Caco-2 (cell line): ENCODE measurements at regions not wholly inside any gene's neighbourhood (a gene's known extent, or its start where the extent isn't known, plus 50 kb on each side); places are given as distances from the start of the nearest gene placed in this dataset.
A peak's percentile ranks its signal among the peaks of the same experiment; 100 is the strongest.

Experiments used
- BruUV-seq: library from RNA; stranded (reverse); fragments of 400-500 nt; replicated peaks from 2 replicates; lab custom pipeline; 2021; lab: Mats Ljungman, UMichigan
- CTCF ChIA-PET: fragments of 300-600 bp; sonication (Branson Sonifier 250); formaldehyde crosslinking; loops from one replicate; lab custom pipeline; 2022; ENCODE audit warnings: antibody characterized with exemption; lab: Charles Lee
- POLR2A ChIA-PET: fragments of 300-600 bp; sonication (Branson Sonifier 250); formaldehyde crosslinking; loops from one replicate; lab custom pipeline; 2022; ENCODE audit warnings: antibody characterized with exemption; lab: Charles Lee
- DNase-seq, 2 experiments: peaks; one replicate each; pipeline versions ENCODE4 v3.0.0 to v3.0.0-alpha.2; 2020 to 2022
- H3K27me3 ChIP-seq: replicated peaks from 2 replicates; pipeline ENCODE4 v1.6.0; 2011; ENCODE audit warnings: low read length; ENCODE audit not compliant: control insufficient read depth, insufficient read depth
- H3K36me3 ChIP-seq: 2 replicates; pipeline ENCODE4 v1.5.1; 2011; ENCODE audit warnings: low read length; ENCODE audit not compliant: control insufficient read depth, insufficient read depth
- H3K4me1 ChIP-seq: fragments of 250-450 bp; sonication (Bioruptor Pico); 2 replicates; pipeline ENCODE4 v1.5.1; 2020; ENCODE audit warnings: mild to moderate bottlenecking
- H3K4me3 ChIP-seq: 2 replicates; pipeline ENCODE4 v1.5.1; 2011; ENCODE audit warnings: low read depth, mild to moderate bottlenecking, control low read depth, low read length
- H3K9me3 ChIP-seq: fragments of 250-450 bp; sonication (Bioruptor Pico); 2 replicates; pipeline ENCODE4 v1.5.1; 2020; ENCODE audit warnings: mild to moderate bottlenecking, moderate library complexity
- H3K27ac Mint-ChIP-seq: one replicate; pipeline ENCODE4 v1.8.0; 2022; ENCODE audit warnings: mixed read lengths; ENCODE audit not compliant: unreplicated experiment
- H3K27me3 Mint-ChIP-seq: one replicate; pipeline ENCODE4 v1.8.0; 2022; ENCODE audit warnings: mixed read lengths; ENCODE audit not compliant: insufficient read depth, unreplicated experiment
- H3K36me3 Mint-ChIP-seq: one replicate; pipeline ENCODE4 v1.8.0; 2022; ENCODE audit warnings: mild to moderate bottlenecking, mixed read lengths; ENCODE audit not compliant: insufficient read depth, unreplicated experiment
- H3K4me1 Mint-ChIP-seq: one replicate; pipeline ENCODE4 v1.8.0; 2022; ENCODE audit warnings: low read depth, mixed read lengths; ENCODE audit not compliant: unreplicated experiment
- H3K4me3 Mint-ChIP-seq: one replicate; pipeline ENCODE4 v1.8.0; 2022; ENCODE audit warnings: mild to moderate bottlenecking, moderate library complexity, mixed read lengths; ENCODE audit not compliant: unreplicated experiment
- H3K9me3 Mint-ChIP-seq: one replicate; pipeline ENCODE4 v1.8.0; 2022; ENCODE audit warnings: mixed read lengths; ENCODE audit not compliant: unreplicated experiment
- CTCF ChIP-seq, 2 experiments: fragments of 200-600 bp in 1 of 2; IDR thresholded peaks; 1 replicate in 1 of 2; 2 replicates in 1 of 2; pipeline versions ENCODE4 v1.5.1 to v1.8.0; 2011 to 2022; ENCODE audit warnings: antibody characterized with exemption in 1 of 2, control low read depth in 1 of 2, inconsistent platforms in 1 of 2, low read depth in 1 of 2, low read length in 1 of 2, mild to moderate bottlenecking in 1 of 2, moderate library complexity in 1 of 2; ENCODE audit not compliant: insufficient read depth in 1 of 2, severe bottlenecking in 1 of 2, unreplicated experiment in 1 of 2
- intact Hi-C: fragments of 100-400 bp; cut with micrococcal nuclease; formaldehyde crosslinking; loops from one replicate; pipeline ENCODE4 v1.10.0; 2022; ENCODE audit not compliant: unreplicated experiment

GRCh38 chr20:39116020-39116419 is 153.9 kb downstream of the DHX35 start:
- Histone ChIP-seq H3K9me3 (no peaks in the 10 kb centered on the region), H3K4me3 (no peak overlapping the region), H3K4me1 (no peaks in the 10 kb centered on the region), H3K36me3 (no peaks in the 10 kb centered on the region), H3K27me3 (no peaks in the 10 kb centered on the region)
- Mint-ChIP-seq H3K4me3 (no peak overlapping the region), H3K9me3 (no peaks in the 10 kb centered on the region), H3K36me3 (no peaks in the 10 kb centered on the region), H3K27ac (no peak overlapping the region), H3K4me1 (peaks cover 6% of the 10 kb centered on the region), H3K27me3 (peaks cover 22% of the 10 kb centered on the region)
- ChIA-PET CTCF (no interaction called here), POLR2A (no interaction called here)
- intact Hi-C loops, result no loop called here
- no peak for TF ChIP-seq CTCF (IDR thresholded peaks at IDR 0.05; ENCODE audit: insufficient read depth in 1 of 2, low read depth in 1 of 2, low read length in 1 of 2, severe bottlenecking in 1 of 2, unreplicated experiment in 1 of 2)
- BruUV-seq, result no TSS peak
- DNase-seq, result no peak

GRCh38 chr20:39112178-39112743 is 150.1 kb downstream of the DHX35 start:
- POLR2A ChIA-PET, result no interaction called here
- H3K27me3 Mint-ChIP-seq, result peaks cover 21% of the 10 kb centered on the region
- H3K4me1 ChIP-seq, result peaks cover 9% of the 10 kb centered on the region; the same call in 1 of the 2 replicates
- H3K27me3 ChIP-seq, result no peaks in the 10 kb centered on the region; the same call in 1 of the 2 replicates
- no peaks in the 10 kb centered on the region for H3K9me3 Mint-ChIP-seq
- no peak overlapping the region for H3K4me3 Mint-ChIP-seq
- CTCF ChIA-PET, result interaction anchor here (0.6 to 2.8 kb wide), 10 partner anchors 10 to 1577 kb away, joined by 3 to 15 read pairs (median 4); no protein-coding TSS in a partner anchor
- intact Hi-C loops, result loop anchor here (1.0 to 2.0 kb wide), 4 partner anchors 152 to 762 kb away; no protein-coding TSS in a partner anchor
- no peaks in the 10 kb centered on the region for H3K9me3 ChIP-seq
- BruUV-seq, result no TSS peak
- TF ChIP-seq CTCF (IDR thresholded peaks at IDR 0.05; ENCODE audit: insufficient read depth in 1 of 2, low read depth in 1 of 2, low read length in 1 of 2, severe bottlenecking in 1 of 2, unreplicated experiment in 1 of 2), result peak; percentile 91 to 98
- H3K4me1 Mint-ChIP-seq, result peaks cover 6% of the 10 kb centered on the region
- no peaks in the 10 kb centered on the region for H3K36me3 ChIP-seq
- DNase-seq, result peak; percentile 78 to 80
- H3K27ac Mint-ChIP-seq, result peak overlapping the region; percentile 21
- H3K4me3 ChIP-seq, result no peak overlapping the region
- no peaks in the 10 kb centered on the region for H3K36me3 Mint-ChIP-seq

- CTCF ChIA-PET, result interaction anchor here (0.6 to 2.8 kb wide), 7 partner anchors 11 to 762 kb away, joined by 3 to 15 read pairs (median 6); no protein-coding TSS in a partner anchor
- peaks cover 6% of the 10 kb centered on the region for H3K4me1 Mint-ChIP-seq
These were observed 149.4 kb downstream of the DHX35 start for GRCh38 chr20:39111359-39112177.

More at GRCh38 chr20:39111359-39112177, 149.4 kb downstream of the DHX35 start:
- Mint-ChIP-seq H3K4me3 (no peak overlapping the region), H3K9me3 (no peaks in the 10 kb centered on the region), H3K27ac (peak overlapping the region; percentile 21), H3K36me3 (no peaks in the 10 kb centered on the region), H3K27me3 (peaks cover 17% of the 10 kb centered on the region)
- Histone ChIP-seq H3K4me1 (peaks cover 9% of the 10 kb centered on the region; the same call in 1 of the 2 replicates), H3K9me3 (no peaks in the 10 kb centered on the region), H3K4me3 (no peak overlapping the region), H3K36me3 (no peaks in the 10 kb centered on the region), H3K27me3 (no peaks in the 10 kb centered on the region; the same call in 1 of the 2 replicates)
- POLR2A ChIA-PET, result no interaction called here
- BruUV-seq, result no TSS peak
- intact Hi-C loops, result loop anchor here (1.0 to 2.0 kb wide), 4 partner anchors 153 to 763 kb away; no protein-coding TSS in a partner anchor
- TF ChIP-seq CTCF (IDR thresholded peaks at IDR 0.05; ENCODE audit: insufficient read depth in 1 of 2, low read depth in 1 of 2, low read length in 1 of 2, severe bottlenecking in 1 of 2, unreplicated experiment in 1 of 2), result no peak
- DNase-seq, result no peak
